GM23338 (cell line): ENCODE measurements at regions not wholly inside any gene's neighbourhood (a gene's known extent, or its start where the extent isn't known, plus 50 kb on each side); places are given as distances from the start of the nearest gene placed in this dataset.

Source experiments
- ATAC-seq: fragments of 200-7000 bp; cut with Tn5 transposase; 3 replicates; pipeline ENCODE4 v1.9.1; 2020
- DNase-seq: peaks from one replicate; pipeline ENCODE4 v3.0.0-alpha.2; 2015; ENCODE audit warnings: low spot score
- H2AFZ ChIP-seq: fragments of 200-600 bp; sonication (generic); 2 replicates; pipeline ENCODE4 v1.8.0; 2016; ENCODE audit warnings: antibody characterized with exemption, mild to moderate bottlenecking, moderate library complexity
- H3F3A ChIP-seq: fragments of 200-600 bp; sonication (generic); replicated peaks from 2 replicates; pipeline ENCODE4 v1.8.0; 2017; ENCODE audit warnings: antibody characterized with exemption, mixed run types, low read depth
- H3K27ac ChIP-seq: fragments of 200-600 bp; sonication (generic); 2 replicates; pipeline ENCODE4 v1.6.1; 2016; ENCODE audit warnings: low read depth
- H3K27me3 ChIP-seq: fragments of 200-600 bp; sonication (generic); 2 replicates; pipeline ENCODE4 v1.8.0; 2016; ENCODE audit warnings: mild to moderate bottlenecking, mixed run types, moderate library complexity; ENCODE audit not compliant: insufficient read depth
- H3K36me3 ChIP-seq: fragments of 200-600 bp; sonication (generic); 2 replicates; pipeline ENCODE4 v1.8.0; 2016; ENCODE audit warnings: mild to moderate bottlenecking; ENCODE audit not compliant: insufficient read depth
- H3K4me1 ChIP-seq: fragments of 200-600 bp; sonication (generic); 2 replicates; pipeline ENCODE4 v1.8.0; 2016; ENCODE audit warnings: mild to moderate bottlenecking, moderate library complexity; ENCODE audit not compliant: insufficient read depth
- H3K4me2 ChIP-seq: fragments of 200-600 bp; sonication (generic); 2 replicates; pipeline ENCODE4 v1.7.1; 2017; ENCODE audit warnings: mixed run types
- H3K4me3 ChIP-seq: fragments of 200-600 bp; sonication (generic); 2 replicates; pipeline ENCODE4 v1.6.1; 2016; ENCODE audit warnings: mixed run types
- H3K79me2 ChIP-seq: fragments of 200-600 bp; sonication (generic); replicated peaks from 2 replicates; pipeline ENCODE4 v1.8.0; 2017; ENCODE audit warnings: mild to moderate bottlenecking; ENCODE audit not compliant: insufficient read depth
- H3K9me2 ChIP-seq: fragments of 200-600 bp; sonication (generic); 2 replicates; pipeline ENCODE4 v1.8.0; 2017; ENCODE audit not compliant: insufficient read depth
- H4K20me1 ChIP-seq: fragments of 200-600 bp; sonication (generic); replicated peaks from 2 replicates; pipeline ENCODE4 v1.8.0; 2017; ENCODE audit warnings: mild to moderate bottlenecking; ENCODE audit not compliant: insufficient read depth
- H3K27ac Mint-ChIP-seq: 2 replicates; pipeline ENCODE4 v1.8.0; 2020; ENCODE audit warnings: inconsistent platforms, mild to moderate bottlenecking, moderate library complexity, mixed read lengths
- H3K27me3 Mint-ChIP-seq: 3 replicates; pipeline ENCODE4 v1.8.0; 2022; ENCODE audit warnings: low read depth, mild to moderate bottlenecking, moderate library complexity, mixed read lengths, inconsistent platforms; ENCODE audit not compliant: insufficient read depth, poor library complexity
- H3K36me3 Mint-ChIP-seq: 3 replicates; pipeline ENCODE4 v1.8.0; 2021; ENCODE audit warnings: low read depth, mild to moderate bottlenecking, inconsistent platforms, moderate library complexity, mixed read lengths
- H3K4me1 Mint-ChIP-seq: 3 replicates; pipeline ENCODE4 v1.8.0; 2020; ENCODE audit warnings: mild to moderate bottlenecking, inconsistent platforms, mixed read lengths
- H3K4me3 Mint-ChIP-seq: 3 replicates; pipeline ENCODE4 v1.8.0; 2021; ENCODE audit warnings: moderate library complexity, mild to moderate bottlenecking, inconsistent platforms, mixed read lengths
- H3K9me3 Mint-ChIP-seq: 3 replicates; pipeline ENCODE4 v1.8.0; 2020; ENCODE audit warnings: moderate library complexity, mild to moderate bottlenecking, inconsistent platforms, mixed read lengths
- CREB1 ChIP-seq: fragments of 250-450 bp; sonication (Bioruptor Pico); IDR thresholded peaks from 2 replicates; pipeline ENCODE4 v1.5.0; 2020; ENCODE audit warnings: low read depth, mild to moderate bottlenecking, moderate library complexity
- EZH2 ChIP-seq: fragments of 200-600 bp; sonication (generic); IDR thresholded peaks from one replicate; pipeline ENCODE4 v1.8.0; 2017; ENCODE audit warnings: antibody characterized with exemption, mild to moderate bottlenecking, low read depth; ENCODE audit not compliant: unreplicated experiment
- JUNB ChIP-seq: IDR thresholded peaks from one replicate; pipeline ENCODE4 v1.6.1; 2016; ENCODE audit warnings: antibody characterized with exemption; ENCODE audit not compliant: unreplicated experiment
- POLR2AphosphoS5 ChIP-seq: IDR thresholded peaks from 2 replicates; pipeline ENCODE4 v1.6.1; 2016; ENCODE audit warnings: antibody characterized with exemption, low read depth
- ZNF114 ChIP-seq: fragments of 250-450 bp; sonication (Bioruptor Pico); IDR thresholded peaks from 2 replicates; pipeline ENCODE4 v1.5.0; 2020; ENCODE audit warnings: mild to moderate bottlenecking, moderate library complexity
- ZNF331 ChIP-seq: fragments of 250-450 bp; sonication (Bioruptor Pico); IDR thresholded peaks from 2 replicates; pipeline ENCODE4 v1.5.0; 2020; ENCODE audit warnings: low read depth, mild to moderate bottlenecking, moderate library complexity
- TF ChIP-seq, protein P1 (sequence below): IDR thresholded peaks from 2 replicates; pipeline ENCODE4 v1.6.1; 2016; ENCODE audit warnings: antibody characterized with exemption
- TF ChIP-seq, protein P2 (sequence below), 2 experiments: fragments of 200-600 bp in 1 of 2; sonication (generic) in 1 of 2; conservative IDR thresholded peaks; 2 replicates each; pipeline versions ENCODE4 v1.5.1 to v1.6.1; 2016 to 2017; ENCODE audit warnings: antibody characterized with exemption in 2 of 2, low read depth in 2 of 2, mild to moderate bottlenecking in 2 of 2, moderate library complexity in 1 of 2
- TF ChIP-seq, protein P3 (sequence below): fragments of 250-450 bp; sonication (Bioruptor Pico); IDR thresholded peaks from 2 replicates; pipeline ENCODE4 v1.5.0; 2020; ENCODE audit warnings: mild to moderate bottlenecking, moderate library complexity

DNA sequence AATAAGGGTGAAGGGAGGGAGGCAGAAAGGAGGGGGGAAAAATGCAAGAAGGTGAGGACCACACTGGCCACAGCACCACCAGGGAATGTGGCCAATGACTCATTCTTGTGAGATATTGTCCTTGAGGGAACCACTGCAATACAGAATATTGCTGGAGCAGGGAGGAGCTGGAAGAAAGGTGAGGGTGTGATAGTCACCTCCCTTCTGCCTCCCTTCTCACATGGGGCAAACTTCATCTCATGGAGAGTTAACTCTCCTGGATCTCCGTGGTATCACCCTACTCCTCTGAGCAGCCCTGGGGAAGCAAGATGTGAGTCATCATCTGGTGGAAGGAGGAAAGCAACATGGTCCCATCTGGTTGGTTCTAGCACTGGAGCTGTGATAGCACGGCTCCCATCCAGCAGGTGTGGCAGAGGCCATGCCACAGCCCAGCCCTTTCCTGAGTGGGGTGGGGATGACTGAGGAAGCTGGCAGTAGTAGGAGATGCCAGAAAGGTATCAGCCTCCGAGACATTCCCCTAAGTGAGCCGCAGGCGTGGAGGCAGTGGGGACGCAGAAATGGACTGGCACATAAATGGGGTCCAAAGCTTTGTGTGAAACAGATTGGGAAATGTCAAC lies 115.9 kb upstream of the LPP start:
- no peaks in the 10 kb centered on the region for H3K9me2 ChIP-seq
- H3F3A ChIP-seq = no peaks in the 10 kb centered on the region
- no peak for ATAC-seq
- no peak overlapping the region for H3K4me3 ChIP-seq
- H3K4me1 ChIP-seq = no peaks in the 10 kb centered on the region
- Mint-ChIP-seq H3K4me1 (peaks cover 16% of the 10 kb centered on the region), H3K9me3 (no peaks in the 10 kb centered on the region), H3K36me3 (no peaks in the 10 kb centered on the region), H3K4me3 (no peak overlapping the region), H3K27ac (no peak overlapping the region), H3K27me3 (peaks cover 6% of the 10 kb centered on the region)
- H3K27me3 ChIP-seq = no peaks in the 10 kb centered on the region
- H3K79me2 ChIP-seq = no peaks in the 10 kb centered on the region
- H4K20me1 ChIP-seq = no peaks in the 10 kb centered on the region
- no peak overlapping the region for H3K27ac ChIP-seq
- no peak overlapping the region for H2AFZ ChIP-seq
- TF ChIP-seq, protein P1, sequence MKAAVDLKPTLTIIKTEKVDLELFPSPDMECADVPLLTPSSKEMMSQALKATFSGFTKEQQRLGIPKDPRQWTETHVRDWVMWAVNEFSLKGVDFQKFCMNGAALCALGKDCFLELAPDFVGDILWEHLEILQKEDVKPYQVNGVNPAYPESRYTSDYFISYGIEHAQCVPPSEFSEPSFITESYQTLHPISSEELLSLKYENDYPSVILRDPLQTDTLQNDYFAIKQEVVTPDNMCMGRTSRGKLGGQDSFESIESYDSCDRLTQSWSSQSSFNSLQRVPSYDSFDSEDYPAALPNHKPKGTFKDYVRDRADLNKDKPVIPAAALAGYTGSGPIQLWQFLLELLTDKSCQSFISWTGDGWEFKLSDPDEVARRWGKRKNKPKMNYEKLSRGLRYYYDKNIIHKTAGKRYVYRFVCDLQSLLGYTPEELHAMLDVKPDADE = no peak
- TF ChIP-seq, protein P2, sequence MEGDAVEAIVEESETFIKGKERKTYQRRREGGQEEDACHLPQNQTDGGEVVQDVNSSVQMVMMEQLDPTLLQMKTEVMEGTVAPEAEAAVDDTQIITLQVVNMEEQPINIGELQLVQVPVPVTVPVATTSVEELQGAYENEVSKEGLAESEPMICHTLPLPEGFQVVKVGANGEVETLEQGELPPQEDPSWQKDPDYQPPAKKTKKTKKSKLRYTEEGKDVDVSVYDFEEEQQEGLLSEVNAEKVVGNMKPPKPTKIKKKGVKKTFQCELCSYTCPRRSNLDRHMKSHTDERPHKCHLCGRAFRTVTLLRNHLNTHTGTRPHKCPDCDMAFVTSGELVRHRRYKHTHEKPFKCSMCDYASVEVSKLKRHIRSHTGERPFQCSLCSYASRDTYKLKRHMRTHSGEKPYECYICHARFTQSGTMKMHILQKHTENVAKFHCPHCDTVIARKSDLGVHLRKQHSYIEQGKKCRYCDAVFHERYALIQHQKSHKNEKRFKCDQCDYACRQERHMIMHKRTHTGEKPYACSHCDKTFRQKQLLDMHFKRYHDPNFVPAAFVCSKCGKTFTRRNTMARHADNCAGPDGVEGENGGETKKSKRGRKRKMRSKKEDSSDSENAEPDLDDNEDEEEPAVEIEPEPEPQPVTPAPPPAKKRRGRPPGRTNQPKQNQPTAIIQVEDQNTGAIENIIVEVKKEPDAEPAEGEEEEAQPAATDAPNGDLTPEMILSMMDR (conservative IDR thresholded peaks at IDR 0.05; ENCODE audit: low read depth in 2 of 2) = no peak
- TF ChIP-seq EZH2 (no peak), ZNF114 (CRISPR knock-in tag) (no peak), POLR2AphosphoS5 (no peak), JUNB (no peak), CREB1 (CRISPR knock-in tag) (no peak), ZNF331 (CRISPR knock-in tag) (no peak)
- TF ChIP-seq, protein P3, sequence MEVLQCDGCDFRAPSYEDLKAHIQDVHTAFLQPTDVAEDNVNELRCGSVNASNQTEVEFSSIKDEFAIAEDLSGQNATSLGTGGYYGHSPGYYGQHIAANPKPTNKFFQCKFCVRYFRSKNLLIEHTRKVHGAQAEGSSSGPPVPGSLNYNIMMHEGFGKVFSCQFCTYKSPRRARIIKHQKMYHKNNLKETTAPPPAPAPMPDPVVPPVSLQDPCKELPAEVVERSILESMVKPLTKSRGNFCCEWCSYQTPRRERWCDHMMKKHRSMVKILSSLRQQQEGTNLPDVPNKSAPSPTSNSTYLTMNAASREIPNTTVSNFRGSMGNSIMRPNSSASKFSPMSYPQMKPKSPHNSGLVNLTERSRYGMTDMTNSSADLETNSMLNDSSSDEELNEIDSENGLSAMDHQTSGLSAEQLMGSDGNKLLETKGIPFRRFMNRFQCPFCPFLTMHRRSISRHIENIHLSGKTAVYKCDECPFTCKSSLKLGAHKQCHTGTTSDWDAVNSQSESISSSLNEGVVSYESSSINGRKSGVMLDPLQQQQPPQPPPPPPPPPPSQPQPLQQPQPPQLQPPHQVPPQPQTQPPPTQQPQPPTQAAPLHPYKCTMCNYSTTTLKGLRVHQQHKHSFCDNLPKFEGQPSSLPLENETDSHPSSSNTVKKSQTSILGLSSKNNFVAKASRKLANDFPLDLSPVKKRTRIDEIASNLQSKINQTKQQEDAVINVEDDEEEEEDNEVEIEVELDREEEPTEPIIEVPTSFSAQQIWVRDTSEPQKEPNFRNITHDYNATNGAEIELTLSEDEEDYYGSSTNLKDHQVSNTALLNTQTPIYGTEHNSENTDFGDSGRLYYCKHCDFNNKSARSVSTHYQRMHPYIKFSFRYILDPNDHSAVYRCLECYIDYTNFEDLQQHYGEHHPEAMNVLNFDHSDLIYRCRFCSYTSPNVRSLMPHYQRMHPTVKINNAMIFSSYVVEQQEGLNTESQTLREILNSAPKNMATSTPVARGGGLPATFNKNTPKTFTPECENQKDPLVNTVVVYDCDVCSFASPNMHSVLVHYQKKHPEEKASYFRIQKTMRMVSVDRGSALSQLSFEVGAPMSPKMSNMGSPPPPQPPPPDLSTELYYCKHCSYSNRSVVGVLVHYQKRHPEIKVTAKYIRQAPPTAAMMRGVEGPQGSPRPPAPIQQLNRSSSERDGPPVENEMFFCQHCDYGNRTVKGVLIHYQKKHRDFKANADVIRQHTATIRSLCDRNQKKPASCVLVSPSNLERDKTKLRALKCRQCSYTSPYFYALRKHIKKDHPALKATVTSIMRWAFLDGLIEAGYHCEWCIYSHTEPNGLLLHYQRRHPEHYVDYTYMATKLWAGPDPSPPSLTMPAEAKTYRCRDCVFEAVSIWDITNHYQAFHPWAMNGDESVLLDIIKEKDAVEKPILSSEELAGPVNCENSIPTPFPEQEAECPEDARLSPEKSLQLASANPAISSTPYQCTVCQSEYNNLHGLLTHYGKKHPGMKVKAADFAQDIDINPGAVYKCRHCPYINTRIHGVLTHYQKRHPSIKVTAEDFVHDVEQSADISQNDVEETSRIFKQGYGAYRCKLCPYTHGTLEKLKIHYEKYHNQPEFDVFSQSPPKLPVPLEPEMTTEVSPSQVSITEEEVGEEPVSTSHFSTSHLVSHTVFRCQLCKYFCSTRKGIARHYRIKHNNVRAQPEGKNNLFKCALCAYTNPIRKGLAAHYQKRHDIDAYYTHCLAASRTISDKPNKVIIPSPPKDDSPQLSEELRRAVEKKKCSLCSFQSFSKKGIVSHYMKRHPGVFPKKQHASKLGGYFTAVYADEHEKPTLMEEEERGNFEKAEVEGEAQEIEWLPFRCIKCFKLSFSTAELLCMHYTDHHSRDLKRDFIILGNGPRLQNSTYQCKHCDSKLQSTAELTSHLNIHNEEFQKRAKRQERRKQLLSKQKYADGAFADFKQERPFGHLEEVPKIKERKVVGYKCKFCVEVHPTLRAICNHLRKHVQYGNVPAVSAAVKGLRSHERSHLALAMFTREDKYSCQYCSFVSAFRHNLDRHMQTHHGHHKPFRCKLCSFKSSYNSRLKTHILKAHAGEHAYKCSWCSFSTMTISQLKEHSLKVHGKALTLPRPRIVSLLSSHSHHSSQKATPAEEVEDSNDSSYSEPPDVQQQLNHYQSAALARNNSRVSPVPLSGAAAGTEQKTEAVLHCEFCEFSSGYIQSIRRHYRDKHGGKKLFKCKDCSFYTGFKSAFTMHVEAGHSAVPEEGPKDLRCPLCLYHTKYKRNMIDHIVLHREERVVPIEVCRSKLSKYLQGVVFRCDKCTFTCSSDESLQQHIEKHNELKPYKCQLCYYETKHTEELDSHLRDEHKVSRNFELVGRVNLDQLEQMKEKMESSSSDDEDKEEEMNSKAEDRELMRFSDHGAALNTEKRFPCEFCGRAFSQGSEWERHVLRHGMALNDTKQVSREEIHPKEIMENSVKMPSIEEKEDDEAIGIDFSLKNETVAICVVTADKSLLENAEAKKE (CRISPR knock-in tag) = no peak
- no peak overlapping the region for H3K4me2 ChIP-seq
- DNase-seq = no peak
- no peaks in the 10 kb centered on the region for H3K36me3 ChIP-seq
